ENCODE measurements at regions not wholly inside any gene's neighbourhood (a gene's known extent, or its start where the extent isn't known, plus 50 kb on each side); places are given as distances from the start of the nearest gene placed in this dataset.
"Not testable (repeated sequence)": the region's sequence is repeated elsewhere in the genome, so short reads cannot be mapped to it uniquely, and the experiment has no call there.

DNA sequence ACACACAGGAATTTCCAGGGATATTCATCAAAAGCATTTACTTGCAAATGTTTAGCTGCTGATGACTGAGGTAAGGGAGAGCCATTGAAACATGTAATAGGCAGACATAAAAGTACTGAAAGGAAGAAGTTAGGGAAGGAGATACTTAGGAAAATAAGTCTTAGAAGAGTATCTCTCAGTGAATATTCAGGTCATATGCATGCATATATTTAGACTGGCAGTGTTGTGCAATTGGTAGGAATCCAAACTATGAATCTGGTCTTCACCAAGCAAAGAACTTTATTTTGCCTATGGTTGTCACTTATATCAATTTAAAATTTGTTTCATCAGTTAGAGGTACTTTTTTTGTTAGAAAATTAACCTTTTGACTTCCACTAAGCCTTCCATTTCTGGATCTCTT is 1490.7 kb downstream of the SUCLG1 start:
- DNase-seq (ENCODE audit: low spot score) = no peak

DNA sequence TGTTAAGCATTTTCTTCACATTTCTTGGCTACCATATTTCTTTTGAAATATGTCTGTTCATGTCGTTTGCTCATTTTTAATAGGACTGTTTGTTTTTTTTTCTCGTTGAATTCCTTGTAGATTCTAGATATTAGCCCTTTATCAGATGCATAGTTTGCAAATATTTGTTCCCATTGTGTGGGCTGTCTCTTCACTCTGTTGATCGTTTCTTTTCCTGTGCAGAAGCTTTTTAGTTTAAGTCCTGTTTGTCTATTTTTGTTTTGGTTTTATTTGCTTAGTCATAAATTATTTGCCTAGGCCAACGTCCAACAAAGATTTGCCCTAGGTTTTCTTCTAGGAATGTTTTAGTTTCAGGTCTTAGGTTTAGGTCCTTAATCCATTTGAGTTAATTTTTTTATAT is 1494.7 kb downstream of the SUCLG1 start:
- DNase-seq (ENCODE audit: low spot score) = no peak

DNA sequence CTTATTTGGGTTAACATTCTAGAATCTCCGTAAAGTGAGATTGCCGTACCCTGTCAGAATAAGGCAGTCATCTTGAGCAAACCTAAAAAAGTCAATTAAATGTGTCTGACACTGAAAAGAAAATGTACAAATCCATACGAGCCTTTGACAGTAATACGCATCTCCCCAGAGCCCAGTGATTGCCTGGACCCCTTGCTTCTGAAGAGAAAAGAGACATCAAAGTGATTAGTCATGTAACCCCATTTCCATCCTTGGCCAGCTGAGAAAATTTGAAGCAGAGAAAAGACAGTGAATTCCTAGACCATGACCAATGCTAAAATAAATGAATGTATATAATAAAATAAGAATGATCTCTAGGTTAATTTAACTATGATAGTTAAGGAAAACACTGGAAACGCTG is 1499.4 kb downstream of the SUCLG1 start:
- DNase-seq (ENCODE audit: low spot score) = no peak

DNA sequence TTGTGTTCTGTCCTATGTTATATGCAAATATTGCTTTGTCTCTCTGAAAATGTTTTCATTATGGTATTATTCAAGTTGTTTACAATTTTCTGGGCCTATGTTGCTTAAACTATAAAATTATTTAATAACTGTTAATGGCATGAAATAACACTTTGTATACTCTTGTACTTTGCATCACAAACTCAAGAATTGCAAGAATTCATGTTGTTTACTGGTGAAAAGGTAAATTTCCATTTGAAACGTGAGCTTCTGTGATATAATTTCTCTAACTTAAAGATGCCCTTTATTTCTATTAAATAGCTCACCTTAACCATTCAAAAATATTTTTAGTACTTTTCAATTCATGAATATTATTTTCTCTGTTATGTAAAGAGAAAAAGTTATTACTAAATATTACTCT is 1504.2 kb downstream of the SUCLG1 start:
- DNase-seq (ENCODE audit: low spot score) = no peak

DNA sequence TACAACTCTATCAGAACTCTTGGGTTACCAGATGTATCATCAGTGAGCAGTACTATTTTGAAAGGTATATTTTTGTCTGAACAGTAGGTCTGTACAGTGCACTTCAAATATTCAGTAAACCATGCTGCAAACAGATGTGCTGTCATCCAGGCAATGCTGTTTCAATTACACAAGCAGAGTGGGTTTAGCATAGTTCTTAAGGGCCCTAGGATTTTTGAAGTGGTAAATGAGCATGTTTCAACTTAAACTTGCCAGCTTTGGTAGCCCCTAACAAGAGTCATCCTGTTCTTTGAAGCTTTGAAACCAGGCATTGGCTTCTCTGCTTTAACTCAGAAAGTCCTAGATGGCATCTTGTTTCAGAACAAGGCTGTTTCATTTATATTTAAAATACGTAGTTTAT is 1519.9 kb downstream of the SUCLG1 start:
- DNase-seq (ENCODE audit: low spot score) = no peak

DNA sequence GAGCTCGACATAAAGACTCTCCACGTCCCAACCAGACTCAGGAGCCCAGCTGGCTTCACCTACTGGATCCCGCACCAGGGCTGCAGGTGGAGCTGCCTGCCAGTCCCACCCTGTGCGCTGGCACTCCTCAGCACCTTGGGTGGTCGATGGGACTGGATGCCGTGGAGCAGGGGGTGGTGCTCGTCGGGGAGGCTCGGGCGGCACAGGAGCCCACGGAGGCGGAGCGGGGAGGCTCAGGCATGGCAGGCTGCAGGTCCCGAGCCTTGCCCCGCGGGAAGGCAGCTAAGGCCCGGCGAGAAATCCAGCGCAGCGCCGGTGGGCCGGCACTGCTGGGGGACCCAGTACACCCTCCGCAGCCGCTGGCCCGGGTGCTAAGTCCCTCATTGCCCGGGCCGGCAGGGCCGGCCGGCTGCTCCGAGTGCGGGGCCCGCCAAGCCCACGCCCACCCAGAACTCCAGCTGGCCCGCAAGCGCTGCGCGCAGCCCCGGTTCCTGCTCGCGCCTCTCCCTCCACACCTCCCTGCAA is 1520.7 kb downstream of the SUCLG1 start:
- not testable (repeated sequence) for DNase-seq (ENCODE audit: low spot score)

DNA sequence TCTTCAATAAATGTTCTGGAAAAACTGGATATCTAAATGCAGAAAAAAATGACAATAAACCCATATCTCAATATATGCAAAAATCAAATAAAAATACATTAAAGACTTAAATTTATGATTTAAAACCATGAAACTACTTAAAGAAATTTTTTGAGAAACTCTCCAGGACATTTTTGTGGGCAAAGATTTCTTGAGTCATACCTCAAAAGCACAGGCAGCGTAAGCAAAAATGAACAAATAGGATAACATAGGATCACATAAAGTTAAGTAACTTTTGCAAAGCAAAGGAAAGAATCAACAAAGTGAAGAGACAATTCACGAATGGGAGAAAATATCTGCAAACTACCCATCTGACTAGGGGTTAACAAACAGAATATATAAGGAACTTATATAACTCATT is 1545.5 kb downstream of the SUCLG1 start:
- no peak for DNase-seq (ENCODE audit: low spot score)

DNA sequence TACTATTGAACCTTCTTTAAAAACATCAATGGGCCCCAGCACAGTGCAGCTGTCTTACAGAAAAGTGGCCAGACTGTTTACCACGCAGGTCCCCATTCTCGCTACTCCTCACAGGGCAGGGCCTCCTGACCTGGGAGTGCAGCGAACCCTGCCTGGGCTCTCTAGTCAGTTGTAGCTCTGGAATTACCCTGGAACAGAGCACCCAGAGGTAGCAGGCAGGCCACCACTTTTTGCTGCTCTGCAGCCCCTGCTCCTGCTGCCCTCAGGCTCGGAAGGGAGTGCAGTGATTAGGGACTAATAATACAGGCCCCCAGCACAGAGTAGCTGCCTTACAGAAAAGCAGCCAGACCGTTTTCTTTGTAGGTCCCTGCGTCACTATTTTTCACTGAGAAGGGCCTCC is 1563.0 kb downstream of the SUCLG1 start:
- no peak for DNase-seq (ENCODE audit: low spot score)

DNA sequence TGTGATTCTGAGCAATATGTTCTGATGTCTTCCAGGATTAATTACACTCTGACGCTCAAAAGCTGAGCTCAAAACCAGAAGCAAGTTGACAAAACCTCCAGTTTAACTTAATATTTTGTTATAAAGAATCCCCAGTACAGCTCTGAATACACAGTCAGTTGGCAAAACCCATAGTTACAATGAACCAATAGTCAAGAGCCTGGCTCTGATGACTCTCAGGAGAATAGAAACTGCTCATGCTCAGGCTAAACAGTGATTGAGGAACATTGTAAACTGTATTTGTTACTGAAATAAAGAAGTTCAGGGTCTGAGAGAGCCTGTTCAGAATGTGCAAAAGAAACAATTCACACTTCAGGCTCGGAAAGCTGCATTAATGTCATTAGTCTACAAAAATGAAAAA is 1565.9 kb downstream of the SUCLG1 start:
- no peak for DNase-seq (ENCODE audit: low spot score)

DNA sequence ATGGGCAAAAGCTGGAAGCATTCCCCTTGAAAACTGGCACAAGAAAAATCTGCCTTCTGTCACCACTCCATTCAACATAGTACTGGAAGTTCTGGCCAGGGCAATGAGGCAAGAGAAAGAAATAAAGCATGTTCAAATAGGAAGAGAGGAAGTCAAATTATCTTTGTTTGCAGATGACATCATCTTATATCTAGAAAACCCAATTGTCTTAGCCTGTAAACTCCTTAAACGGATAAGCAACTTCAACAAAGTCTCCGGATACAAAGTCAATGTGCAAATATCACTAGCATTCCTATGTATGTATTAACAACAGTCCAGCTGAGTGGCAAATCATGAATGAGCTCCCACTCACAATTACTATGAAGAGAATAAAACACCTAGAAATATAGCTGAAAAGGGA is 1579.3 kb downstream of the SUCLG1 start:
- DNase-seq (ENCODE audit: low spot score) = no peak

DNA sequence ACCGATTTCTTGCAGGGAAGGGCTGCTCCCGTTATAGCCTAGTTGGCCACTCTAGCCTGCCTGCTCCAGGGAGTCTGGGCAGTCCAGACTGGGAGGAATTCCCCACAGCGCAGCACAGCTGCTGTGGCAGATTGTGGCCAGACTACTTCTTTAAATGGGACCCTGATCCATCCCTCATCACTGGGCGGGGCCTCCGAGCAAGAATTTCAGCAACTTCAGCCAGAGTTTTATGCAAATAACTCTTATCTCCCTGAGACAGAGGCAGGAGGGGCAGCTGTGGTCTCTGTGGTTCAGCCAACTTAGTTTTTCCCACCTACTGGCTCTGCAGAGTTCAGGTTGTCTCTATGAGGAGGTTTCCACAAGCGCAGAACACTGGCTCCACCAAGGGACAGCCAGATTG is 1583.2 kb downstream of the SUCLG1 start:
- DNase-seq (ENCODE audit: low spot score) = no peak

DNA sequence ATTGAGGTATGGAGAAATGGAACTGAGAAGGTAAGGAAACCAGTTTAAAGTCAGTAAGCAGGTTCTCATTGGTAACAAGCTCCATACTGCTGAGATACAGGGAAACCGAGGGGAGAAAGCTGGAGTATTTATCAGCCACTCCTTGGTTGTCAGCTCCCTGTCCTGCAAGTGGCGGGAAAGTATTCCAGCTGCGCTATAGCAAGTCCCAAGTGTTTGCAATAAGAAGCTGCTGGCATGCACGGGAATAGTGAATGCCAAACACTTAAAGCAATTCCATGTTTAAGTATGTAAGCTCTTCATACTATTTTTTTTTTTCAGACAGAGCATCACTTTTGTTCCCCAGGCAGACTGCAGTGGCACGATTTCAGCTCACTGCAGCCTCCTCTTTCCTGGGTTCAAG is 1601.1 kb downstream of the SUCLG1 start:
- no peak for DNase-seq (ENCODE audit: low spot score)

DNA sequence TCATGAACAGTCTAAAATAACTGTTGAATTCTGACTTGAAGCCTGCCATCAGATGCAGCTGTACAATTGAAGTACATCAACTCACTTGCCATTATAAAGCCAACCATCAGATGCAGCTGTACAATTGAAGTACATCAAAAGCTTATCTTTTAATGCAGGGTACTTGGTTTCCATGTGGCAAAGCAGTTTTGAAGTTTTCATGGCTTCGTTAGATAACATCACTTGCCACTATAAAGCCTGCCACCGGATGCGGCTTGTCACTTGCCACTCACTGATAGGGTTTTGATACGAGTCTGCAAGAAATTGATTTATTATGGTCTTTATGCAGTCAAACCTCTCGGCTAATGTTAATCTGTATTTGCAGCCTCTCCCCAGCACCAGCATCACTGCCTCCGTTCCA is 1605.8 kb downstream of the SUCLG1 start:
- DNase-seq (ENCODE audit: low spot score) = no peak

DNA sequence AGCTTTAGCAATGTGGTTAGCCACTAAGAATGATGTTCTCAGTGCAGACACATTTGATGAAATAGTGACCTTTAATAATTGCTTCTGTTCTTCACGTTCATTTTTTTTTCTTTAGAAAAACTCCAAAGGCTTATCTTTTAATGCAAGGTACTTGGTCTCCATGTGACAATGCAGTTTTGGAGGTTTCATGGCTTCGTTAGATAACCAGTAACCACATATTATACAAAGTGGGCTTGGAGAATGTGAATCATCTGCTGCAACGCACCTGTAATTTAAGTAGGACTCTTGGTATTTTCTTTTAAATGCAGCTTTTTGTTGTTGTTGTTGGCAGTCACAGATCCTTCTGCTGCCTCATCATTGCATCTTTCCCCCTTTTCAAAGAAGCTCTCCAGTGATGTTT is 1606.3 kb downstream of the SUCLG1 start:
- DNase-seq (ENCODE audit: low spot score) = no peak

DNA sequence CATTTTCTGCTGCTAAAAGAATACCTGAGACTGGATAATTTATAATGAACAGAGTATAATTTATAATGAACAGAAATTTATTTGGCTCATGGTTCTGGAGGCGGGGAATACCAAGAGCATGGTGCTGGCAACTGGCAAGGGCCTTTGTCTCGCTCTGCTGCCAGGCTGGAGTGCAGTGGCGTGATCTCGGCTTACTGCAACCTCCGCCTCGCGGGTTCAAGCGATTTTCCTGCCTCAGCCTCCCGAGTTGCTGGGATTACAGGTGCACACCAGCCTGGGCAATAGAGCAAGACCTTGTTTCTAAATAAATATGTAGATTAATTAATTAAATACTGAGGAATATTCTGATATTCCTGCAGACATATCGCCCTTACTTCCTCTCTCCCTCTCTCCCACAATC is 1610.8 kb downstream of the SUCLG1 start:
- DNase-seq (ENCODE audit: low spot score) = no peak

DNA sequence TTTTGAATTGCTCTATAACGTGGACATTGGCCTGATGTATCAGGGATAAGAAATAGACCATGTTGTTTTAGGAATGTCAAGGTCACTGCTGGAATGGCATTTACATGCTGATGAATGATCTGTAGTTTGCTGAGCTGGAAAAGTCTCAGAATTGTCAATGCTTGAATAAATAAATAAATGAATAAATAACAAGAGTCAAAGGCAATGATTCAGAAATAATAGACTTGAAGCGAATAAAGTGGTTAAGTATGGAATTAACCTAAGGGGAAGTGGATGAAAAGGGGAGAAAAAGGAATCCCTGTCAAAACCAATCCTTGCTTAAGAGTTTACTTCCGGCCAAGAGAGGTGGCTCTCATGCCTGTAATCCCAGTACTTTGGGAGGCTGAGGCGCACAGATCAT is 1620.0 kb downstream of the SUCLG1 start:
- no peak for DNase-seq (ENCODE audit: low spot score)

DNA sequence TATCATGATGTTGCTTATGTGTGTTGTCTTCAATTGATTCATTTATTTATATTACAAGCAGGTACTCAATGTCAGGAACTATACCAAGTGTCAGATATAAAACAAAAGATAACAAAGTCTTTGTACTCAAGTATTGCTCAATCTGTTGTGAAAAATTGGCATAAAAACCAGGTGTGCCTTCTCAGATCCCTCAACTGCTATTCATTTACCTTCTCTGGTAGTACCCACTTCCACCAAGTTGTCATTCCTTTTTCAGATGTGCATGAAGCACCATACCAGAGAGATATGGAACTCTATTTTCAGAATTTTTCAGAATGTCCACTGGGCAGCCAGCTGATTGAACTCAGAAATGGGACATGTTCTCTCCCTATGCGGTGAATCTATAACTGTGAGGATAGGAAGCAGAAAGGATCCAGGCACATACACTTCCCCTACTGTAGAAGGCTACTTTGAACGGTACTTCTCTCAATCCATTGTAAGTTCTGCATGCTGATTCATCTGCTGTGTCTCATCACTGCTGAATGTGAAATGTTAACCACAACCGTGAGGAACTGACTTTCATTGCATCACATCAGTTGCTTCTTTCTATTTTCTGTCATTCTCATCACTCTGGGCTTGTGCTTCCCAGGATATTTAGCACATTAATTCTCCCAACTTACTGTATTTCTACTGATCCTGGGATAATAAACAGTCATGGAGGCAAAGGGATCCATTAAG is 1621.3 kb downstream of the SUCLG1 start:
- DNase-seq (ENCODE audit: low spot score) = no peak

DNA sequence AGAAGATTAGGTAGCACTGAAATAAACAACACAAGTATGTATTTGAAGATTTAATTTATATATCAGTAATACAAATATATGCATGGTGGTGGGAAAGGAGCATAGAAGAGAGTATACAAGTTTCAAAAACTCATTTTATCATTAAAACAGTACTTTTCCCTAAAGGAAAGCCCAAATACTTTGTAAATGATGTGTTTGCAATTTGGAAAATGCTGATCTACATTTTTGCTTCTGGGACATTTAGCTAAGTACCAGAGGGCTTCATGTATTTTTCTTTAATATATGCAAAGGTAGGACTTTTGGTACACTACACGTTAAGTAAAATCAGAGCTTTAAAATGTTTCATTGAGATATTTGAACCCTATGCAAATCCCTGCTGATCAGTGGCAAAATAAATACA is 1624.2 kb downstream of the SUCLG1 start:
- no peak for DNase-seq (ENCODE audit: low spot score)

DNA sequence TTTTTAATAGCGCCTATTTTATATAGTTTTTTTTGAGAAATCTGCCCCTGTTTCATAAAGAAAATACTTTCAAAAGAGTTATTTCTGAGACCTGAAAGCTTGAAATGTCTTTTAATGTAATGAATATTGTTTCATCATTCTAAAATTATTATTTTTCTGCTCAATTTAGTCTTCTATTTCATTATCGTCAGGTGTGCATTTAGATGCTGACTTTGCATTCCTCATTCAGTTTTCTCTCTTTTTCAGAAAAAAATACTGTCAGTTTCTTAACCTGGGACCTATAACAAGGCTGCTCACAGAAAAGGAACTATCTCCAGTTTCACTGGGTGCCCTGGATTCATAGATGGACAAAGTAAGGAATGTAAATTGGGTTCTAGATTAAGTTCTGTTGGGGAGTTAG is 1631.7 kb downstream of the SUCLG1 start:
- no peak for DNase-seq (ENCODE audit: low spot score)

DNA sequence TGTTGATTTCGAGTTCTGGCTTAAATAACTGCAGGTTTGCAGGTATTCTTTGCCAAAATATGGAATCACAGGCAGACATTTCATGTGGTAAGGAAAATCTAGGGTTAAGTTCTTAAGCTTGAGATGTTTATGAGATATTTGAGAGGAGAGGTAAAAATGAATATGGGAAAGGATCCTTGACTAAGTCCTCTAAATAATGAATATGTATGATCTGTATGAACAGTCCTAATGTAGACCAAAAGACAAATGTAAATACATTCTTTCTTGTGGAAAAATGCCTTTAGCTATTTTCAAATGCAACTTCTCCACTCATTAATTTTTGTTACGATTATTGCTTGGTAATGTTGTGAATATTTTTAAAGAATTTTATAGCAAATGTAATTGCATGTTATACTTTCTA is 1632.6 kb downstream of the SUCLG1 start:
- no peak for DNase-seq (ENCODE audit: low spot score)

DNA sequence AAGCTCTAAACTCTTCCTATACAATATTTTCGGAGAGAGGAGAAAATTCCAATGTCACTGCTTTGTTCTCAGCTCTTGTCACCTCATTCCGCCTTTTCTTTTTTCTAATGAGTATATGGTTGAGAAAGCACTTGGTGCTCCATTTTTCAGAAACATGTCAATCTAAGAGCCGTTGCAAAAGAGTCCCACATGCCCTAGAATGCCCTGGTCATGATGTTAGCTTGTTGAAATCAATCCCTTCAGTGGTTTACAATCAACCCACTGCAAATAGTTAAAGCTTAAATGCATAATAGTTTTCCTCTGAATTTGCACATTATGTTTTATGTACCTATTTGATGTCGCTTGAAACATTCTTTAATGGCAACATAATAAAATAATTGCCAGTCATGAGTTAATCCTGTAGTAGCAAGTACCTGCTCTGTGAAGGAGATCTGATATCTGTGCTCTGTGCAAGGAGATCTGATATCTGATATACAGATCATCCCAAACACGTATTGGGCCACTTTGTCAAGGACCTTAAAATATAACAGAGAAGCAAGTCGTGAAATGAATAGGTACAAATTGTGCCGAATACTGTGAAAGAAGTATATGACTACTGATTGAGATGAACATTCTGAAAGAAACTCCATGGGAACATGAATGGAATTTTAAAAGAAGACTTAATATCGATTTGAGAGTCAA is 1633.5 kb downstream of the SUCLG1 start:
- DNase-seq (ENCODE audit: low spot score) = no peak

DNA sequence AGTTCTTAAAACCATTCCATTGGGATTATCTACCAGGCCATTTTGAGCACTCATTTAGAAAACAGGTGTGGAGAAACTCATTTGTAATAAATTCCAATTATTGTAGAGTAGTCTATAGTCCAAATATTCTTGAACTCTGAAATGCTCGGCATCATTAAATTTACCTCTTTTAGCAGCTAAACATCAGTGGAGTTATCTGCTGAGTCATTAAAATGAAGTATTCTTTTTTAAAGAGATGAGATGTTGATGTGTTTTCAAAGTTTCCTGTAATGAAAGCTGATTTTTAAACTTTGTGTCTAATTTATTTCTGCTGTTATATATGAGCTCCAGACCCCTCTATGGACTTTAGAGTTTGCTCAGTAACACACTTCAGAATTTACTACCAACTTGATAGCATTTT is 1635.2 kb downstream of the SUCLG1 start:
- DNase-seq (ENCODE audit: low spot score) = no peak

DNA sequence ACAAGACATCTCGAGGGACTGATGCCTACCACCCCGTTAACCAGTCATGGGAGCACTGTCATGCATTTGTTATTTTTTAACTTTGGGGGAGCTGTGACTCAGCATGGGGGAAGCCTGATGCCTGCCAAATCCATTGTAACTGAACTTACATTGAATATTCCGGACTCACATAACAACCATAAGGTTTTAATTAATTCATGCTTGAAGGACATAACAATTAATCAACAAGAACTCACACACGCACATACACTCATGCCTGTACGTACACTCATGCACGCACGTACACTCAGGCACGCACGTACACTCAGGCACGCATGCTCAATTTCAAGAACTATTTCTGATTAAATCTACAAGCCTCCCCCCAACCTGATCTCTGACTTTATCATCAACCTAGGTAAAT is 1639.1 kb downstream of the SUCLG1 start:
- no peak for DNase-seq (ENCODE audit: low spot score)

DNA sequence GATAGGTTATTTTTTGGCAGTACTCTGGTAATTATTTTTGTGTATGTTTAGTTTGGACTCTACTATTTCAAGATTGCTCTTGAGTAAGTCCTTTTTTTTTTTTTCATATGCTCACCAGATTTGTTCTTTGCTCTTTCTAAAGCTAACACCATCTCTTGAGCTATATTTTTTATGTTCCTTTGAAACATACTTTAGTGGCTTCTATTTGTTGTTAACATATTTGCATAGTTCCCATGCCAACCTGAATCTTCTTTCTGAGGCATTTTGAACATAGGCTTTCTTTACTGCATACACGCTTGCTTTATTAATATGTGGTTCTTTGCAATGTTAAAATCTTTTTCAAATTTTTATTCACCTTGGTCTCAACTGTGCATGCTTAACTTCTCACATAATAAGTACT is 1644.9 kb downstream of the SUCLG1 start:
- no peak for DNase-seq (ENCODE audit: low spot score)
